Ishikawa (cell line): ENCODE measurements at regions not wholly inside any gene's neighbourhood (a gene's known extent, or its start where the extent isn't known, plus 50 kb on each side); places are given as distances from the start of the nearest gene placed in this dataset.

Experiments used
- CEBPB ChIP-seq: IDR thresholded peaks from 2 replicates; pipeline ENCODE4 v1.6.1; 2012
- CREB1 ChIP-seq: IDR thresholded peaks from 2 replicates; pipeline ENCODE4 v1.6.1; 2012; ENCODE audit warnings: low read depth
- EGR1 ChIP-seq: IDR thresholded peaks from 2 replicates; pipeline ENCODE4 v1.6.1; 2012
- EP300 ChIP-seq: IDR thresholded peaks from 2 replicates; pipeline ENCODE4 v1.6.1; 2012; ENCODE audit warnings: borderline replicate concordance
- FOXM1 ChIP-seq: IDR thresholded peaks from 2 replicates; pipeline ENCODE4 v1.6.1; 2012; ENCODE audit warnings: low read depth, borderline replicate concordance
- MAX ChIP-seq: IDR thresholded peaks from 2 replicates; pipeline ENCODE4 v1.6.1; 2012
- NFIC ChIP-seq: IDR thresholded peaks from 2 replicates; pipeline ENCODE4 v1.6.1; 2012
- RAD21 ChIP-seq: IDR thresholded peaks from 2 replicates; pipeline ENCODE4 v1.6.1; 2012; ENCODE audit warnings: low read depth
- REST ChIP-seq: IDR thresholded peaks from 2 replicates; pipeline ENCODE4 v1.6.1; 2012; ENCODE audit warnings: low read depth, mild to moderate bottlenecking
- TAF1 ChIP-seq: IDR thresholded peaks from 2 replicates; pipeline ENCODE4 v1.6.1; 2012; ENCODE audit warnings: low read depth, mild to moderate bottlenecking
- TCF12 ChIP-seq: IDR thresholded peaks from 2 replicates; pipeline ENCODE4 v1.6.1; 2012; ENCODE audit warnings: low read depth
- TEAD4 ChIP-seq: IDR thresholded peaks from 2 replicates; pipeline ENCODE4 v1.6.1; 2012
- USF1 ChIP-seq: IDR thresholded peaks from 2 replicates; pipeline ENCODE4 v1.6.1; 2012
- YY1 ChIP-seq: IDR thresholded peaks from 2 replicates; pipeline ENCODE4 v1.6.1; 2012; ENCODE audit warnings: low read depth
- ZBTB7A ChIP-seq: IDR thresholded peaks from 2 replicates; pipeline ENCODE4 v1.6.1; 2012; ENCODE audit warnings: low read depth

GRCh38 chr2:215841175-215841816, 172.1 kb downstream of the MREG start:
- TF ChIP-seq REST (no peak), USF1 (no peak), TCF12 (no peak), ZBTB7A (no peak), CEBPB (no peak), EP300 (no peak), RAD21 (no peak), TEAD4 (no peak), CREB1 (no peak), FOXM1 (no peak), YY1 (no peak), TAF1 (no peak), MAX (no peak), EGR1 (no peak), NFIC (no peak)

- TF ChIP-seq YY1 (no peak), CREB1 (no peak), EP300 (no peak), REST (no peak), MAX (no peak)
Measured at GRCh38 chr2:215839816-215840215, 173.5 kb downstream of the MREG start.

GRCh38 chr2:215839309-215839708, 174.0 kb downstream of the MREG start:
- TF ChIP-seq EGR1 (no peak), FOXM1 (no peak), RAD21 (no peak), REST (no peak), CEBPB (no peak), USF1 (no peak), ZBTB7A (no peak), CREB1 (no peak), TCF12 (no peak), YY1 (no peak), MAX (no peak), NFIC (no peak)

GRCh38 chr2:215836881-215837280, 176.5 kb downstream of the MREG start:
- no peak for TF ChIP-seq MAX
- TF ChIP-seq TCF12 = no peak
- TF ChIP-seq REST = no peak
- no peak for TF ChIP-seq ZBTB7A
- TF ChIP-seq YY1 = no peak
- no peak for TF ChIP-seq FOXM1
- TF ChIP-seq CREB1 = no peak
- TF ChIP-seq EP300 = no peak
- TF ChIP-seq RAD21 = no peak
- TF ChIP-seq NFIC = no peak
- no peak for TF ChIP-seq TEAD4
- TF ChIP-seq EGR1 = no peak
- TF ChIP-seq TAF1 = no peak
- TF ChIP-seq CEBPB = no peak
